IMR-90 (cell line): ENCODE measurements at regions not wholly inside any gene's neighbourhood (a gene's known extent, or its start where the extent isn't known, plus 50 kb on each side); places are given as distances from the start of the nearest gene placed in this dataset.

Source experiments
- ATAC-seq: fragments of 200-7000 bp; cut with Tn5 transposase; 2 replicates; pipeline ENCODE4 v1.9.1; 2020; ENCODE audit warnings: low read depth, mild to moderate bottlenecking, moderate library complexity
- BruUV-seq: library from RNA; stranded (reverse); fragments of 400-500 nt; replicated peaks from 2 replicates; lab custom pipeline; 2021; lab: Mats Ljungman, UMichigan
- CTCF ChIA-PET: fragments of 300-600 bp; formaldehyde crosslinking; extraction: SDS; loops from one replicate; lab custom pipeline; 2021; ENCODE audit warnings: antibody characterized with exemption; lab: Yijun Ruan, JAX
- POLR2A ChIA-PET: fragments of 300-600 bp; sonication (Branson Sonifier 250); formaldehyde crosslinking; loops from one replicate; lab custom pipeline; 2022; ENCODE audit warnings: antibody characterized with exemption; ENCODE audit not compliant: unreplicated experiment; lab: Charles Lee
- DNase-seq: peaks from one replicate; pipeline ENCODE4 v3.0.0; 2013
- H2AFZ ChIP-seq: replicated peaks from 2 replicates; pipeline ENCODE3; 2013; ENCODE audit warnings: low read length, mild to moderate bottlenecking; ENCODE audit not compliant: poor library complexity
- H2AK5ac ChIP-seq: 2 replicates; pipeline ENCODE4 v1.6.1; 2013; ENCODE audit warnings: low read depth, low read length, inconsistent platforms
- H2AK9ac ChIP-seq: replicated peaks from 2 replicates; pipeline ENCODE3; 2013; ENCODE audit warnings: mild to moderate bottlenecking, low read depth, low read length, moderate library complexity; ENCODE audit not compliant: poor library complexity
- H2BK120ac ChIP-seq: 2 replicates; pipeline ENCODE4 v1.6.1; 2013; ENCODE audit warnings: low read depth, low read length, inconsistent platforms
- H2BK15ac ChIP-seq: 3 replicates; pipeline ENCODE4 v1.6.1; 2013; ENCODE audit warnings: low read depth, low read length, inconsistent platforms
- H2BK20ac ChIP-seq: 2 replicates; pipeline ENCODE4 v1.6.1; 2013; ENCODE audit warnings: low read depth, mild to moderate bottlenecking, inconsistent platforms, low read length, moderate library complexity
- H2BK5ac ChIP-seq: 2 replicates; pipeline ENCODE4 v1.6.1; 2013; ENCODE audit warnings: mild to moderate bottlenecking, low read depth, low read length, inconsistent platforms; ENCODE audit not compliant: poor library complexity, severe bottlenecking
- H3K14ac ChIP-seq: replicated peaks from 2 replicates; pipeline ENCODE4 v1.6.1; 2013; ENCODE audit warnings: low read depth, low read length, inconsistent platforms
- H3K18ac ChIP-seq: 2 replicates; pipeline ENCODE4 v1.6.1; 2013; ENCODE audit warnings: low read depth, low read length, control low read depth
- H3K23ac ChIP-seq: 2 replicates; pipeline ENCODE4 v1.6.1; 2013; ENCODE audit warnings: low read depth, low read length, inconsistent platforms
- H3K27ac ChIP-seq: 2 replicates; pipeline ENCODE4 v1.5.1; 2013; ENCODE audit warnings: mild to moderate bottlenecking, control low read depth, low read length; ENCODE audit not compliant: insufficient read depth
- H3K27me3 ChIP-seq: 2 replicates; pipeline ENCODE4 v1.6.1; 2013; ENCODE audit warnings: low read length; ENCODE audit not compliant: control insufficient read depth, insufficient read depth
- H3K36me3 ChIP-seq: 2 replicates; pipeline ENCODE4 v1.6.1; 2013; ENCODE audit warnings: low read length, mixed read lengths; ENCODE audit not compliant: control insufficient read depth, insufficient read depth
- H3K4ac ChIP-seq: 2 replicates; pipeline ENCODE4 v1.6.1; 2013; ENCODE audit warnings: low read depth, low read length, inconsistent platforms
- H3K4me1 ChIP-seq: 2 replicates; pipeline ENCODE4 v1.6.1; 2013; ENCODE audit warnings: low read length, mixed read lengths; ENCODE audit not compliant: control insufficient read depth, insufficient read depth
- H3K4me2 ChIP-seq: 2 replicates; pipeline ENCODE4 v1.6.1; 2013; ENCODE audit warnings: low read depth, mild to moderate bottlenecking, control low read depth, low read length, moderate library complexity
- H3K4me3 ChIP-seq: 2 replicates; pipeline ENCODE4 v1.5.1; 2013; ENCODE audit warnings: low read depth, mild to moderate bottlenecking, control low read depth, low read length, moderate library complexity; ENCODE audit not compliant: insufficient read depth
- H3K56ac ChIP-seq: 2 replicates; pipeline ENCODE4 v1.6.1; 2013; ENCODE audit warnings: low read length, inconsistent platforms; ENCODE audit not compliant: insufficient read depth; ENCODE audit errors: extremely low read depth
- H3K79me1 ChIP-seq, 2 experiments: 2 replicates each; pipeline ENCODE4 v1.6.1; 2013; ENCODE audit warnings: low read length in 2 of 2, inconsistent platforms in 1 of 2, low read depth in 1 of 2
- H3K9ac ChIP-seq: 2 replicates; pipeline ENCODE4 v1.6.1; 2013; ENCODE audit warnings: low read depth, low read length, control low read depth
- H3K9me1 ChIP-seq: 2 replicates; pipeline ENCODE4 v1.6.1; 2013; ENCODE audit warnings: low read length, inconsistent platforms; ENCODE audit not compliant: insufficient read depth
- H3K9me3 ChIP-seq: 2 replicates; pipeline ENCODE4 v1.6.1; 2013; ENCODE audit warnings: low read length; ENCODE audit not compliant: control insufficient read depth, insufficient read depth
- H4K20me1 ChIP-seq: 2 replicates; pipeline ENCODE4 v1.6.1; 2013; ENCODE audit warnings: low read length, inconsistent platforms; ENCODE audit not compliant: insufficient read depth
- H4K5ac ChIP-seq: 2 replicates; pipeline ENCODE4 v1.6.1; 2013; ENCODE audit warnings: mild to moderate bottlenecking, low read depth, low read length, control low read depth
- H4K8ac ChIP-seq, 2 experiments: 2 replicates each; pipeline ENCODE4 v1.6.1; 2013; ENCODE audit warnings: low read depth in 2 of 2, low read length in 2 of 2, control low read depth in 1 of 2, inconsistent platforms in 1 of 2
- H4K91ac ChIP-seq: 2 replicates; pipeline ENCODE4 v1.6.1; 2013; ENCODE audit warnings: low read depth, low read length, inconsistent platforms; ENCODE audit not compliant: insufficient read depth
- BHLHE40 ChIP-seq: fragments of 150-350 bp; IDR thresholded peaks from 2 replicates; pipeline ENCODE4 v1.6.1; 2016; ENCODE audit warnings: mild to moderate bottlenecking, low read depth, low read length
- CEBPB ChIP-seq: IDR thresholded peaks from 2 replicates; pipeline ENCODE4 v1.6.1; 2012; ENCODE audit warnings: low read depth, low read length, improper control_type of control experiment
- FOS ChIP-seq: fragments of 150-350 bp; IDR thresholded peaks from 2 replicates; pipeline ENCODE4 v1.6.1; 2016; ENCODE audit warnings: low read depth, low read length
- MAFK ChIP-seq: IDR thresholded peaks from 2 replicates; pipeline ENCODE4 v1.6.1; 2012; ENCODE audit warnings: low read depth, low read length, improper control_type of control experiment
- MAZ ChIP-seq: IDR thresholded peaks from 2 replicates; pipeline ENCODE4 v1.6.1; 2012; ENCODE audit warnings: low read depth, mild to moderate bottlenecking, low read length, improper control_type of control experiment, moderate library complexity, borderline replicate concordance
- NFE2L2 ChIP-seq: fragments of 150-350 bp; IDR thresholded peaks from 2 replicates; pipeline ENCODE4 v1.6.1; 2016; ENCODE audit warnings: low read depth, mild to moderate bottlenecking, low read length
- RAD21 ChIP-seq: IDR thresholded peaks from 2 replicates; pipeline ENCODE4 v1.6.1; 2012; ENCODE audit warnings: low read length, improper control_type of control experiment
- WGBS, 2 experiments: methylation state at CpG; one replicate each; pipeline versions ENCODE4 v1.1.5 to v1.1.7; 2013; ENCODE audit warnings: missing lambda C conversion rate in 2 of 2; ENCODE audit not compliant: insufficient read length in 1 of 2; ENCODE audit errors: extremely low coverage in 2 of 2; 5-methylcytosine and 5-hydroxymethylcytosine counted together
- dilution Hi-C: fragments of 300-500 bp; cut with HindIII; formaldehyde crosslinking; loops from one replicate; pipeline ENCODE4 v1.14.3; 2018; ENCODE audit warnings: low sequenced_read_pairs; ENCODE audit not compliant: unreplicated experiment
- in situ Hi-C: fragments of 300-500 bp; cut with MboI; formaldehyde crosslinking; loops from 3 replicates; pipeline ENCODE4 v1.14.3; 2019; ENCODE audit warnings: low sequenced_read_pairs, inconsistent platforms, mixed read lengths
- intact Hi-C: fragments of 100-400 bp; cut with micrococcal nuclease; formaldehyde crosslinking; loops from 2 replicates; pipeline ENCODE4 v1.10.0; 2022
- TF ChIP-seq, protein P1 (sequence below): conservative IDR thresholded peaks from 2 replicates; pipeline ENCODE4 v1.5.1; 2012; ENCODE audit warnings: mild to moderate bottlenecking, low read depth, low read length, improper control_type of control experiment
- TF ChIP-seq, protein P2 (sequence below): fragments of 150-350 bp; IDR thresholded peaks from 2 replicates; pipeline ENCODE4 v1.6.1; 2016; ENCODE audit warnings: low read depth, mild to moderate bottlenecking, low read length, moderate library complexity, borderline replicate concordance
- TF ChIP-seq, protein P3 (sequence below): fragments of 150-350 bp; IDR thresholded peaks from 2 replicates; pipeline ENCODE4 v1.6.1; 2017; ENCODE audit warnings: mild to moderate bottlenecking, antibody characterized with exemption, low read length, low read depth

DNA sequence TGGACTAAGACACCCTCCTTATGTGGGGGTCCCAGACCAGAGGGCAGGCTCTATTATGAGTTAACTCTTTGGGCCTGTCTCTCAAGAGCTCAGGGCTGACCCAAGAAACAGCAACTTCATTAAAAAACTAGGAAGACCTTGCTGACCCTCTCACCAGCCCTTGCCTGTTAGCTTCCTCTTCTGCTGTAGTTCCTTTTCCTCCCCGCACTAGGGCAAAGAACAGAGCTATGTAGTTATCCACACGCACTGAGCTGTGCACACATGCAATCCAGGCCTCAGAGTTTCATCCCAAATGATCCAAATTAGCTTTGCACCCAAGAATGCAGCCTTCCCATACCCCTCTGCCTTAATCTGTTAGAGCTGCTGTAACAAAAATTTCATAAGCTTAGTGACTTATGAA lies 539.6 kb upstream of the CADM1 start:
- CTCF ChIA-PET: no interaction called here
- WGBS, 2 experiments: 100% methylated on average over 1 of the region's 2 CpGs; no CpG with 5 or more reads in 1 of the 2 experiments
- intact Hi-C loops: no loop called here

More for the DNA sequence above, 539.6 kb upstream of the CADM1 start:
- Histone ChIP-seq H3K18ac (no peak overlapping the region), H3K79me1 (no peaks in the 10 kb centered on the region), H2BK20ac (no peak overlapping the region), H2BK15ac (no peak overlapping the region), H3K4ac (no peak overlapping the region), H3K56ac (no peak overlapping the region), H3K27ac (no peak overlapping the region), H4K5ac (no peak overlapping the region), H4K91ac (no peak overlapping the region), H2BK120ac (no peak overlapping the region), H2BK5ac (no peak overlapping the region), H3K9ac (no peak overlapping the region), H2AFZ (no peak overlapping the region), H3K9me1 (no peaks in the 10 kb centered on the region), H4K8ac (no peak overlapping the region), H3K4me3 (no peak overlapping the region), H3K9me3 (no peaks in the 10 kb centered on the region), H2AK5ac (no peak overlapping the region), H4K20me1 (no peaks in the 10 kb centered on the region), H3K4me1 (no peaks in the 10 kb centered on the region), H2AK9ac (no peak overlapping the region), H3K23ac (no peak overlapping the region), H3K27me3 (no peaks in the 10 kb centered on the region; the same call in 1 of the 2 replicates), H3K14ac (no peak overlapping the region), H3K36me3 (no peaks in the 10 kb centered on the region), H3K4me2 (no peak overlapping the region)
- ATAC-seq (no peak), DNase-seq (no peak)
- dilution Hi-C loops: no loop called here
- in situ Hi-C loops: no loop called here
- POLR2A ChIA-PET: no interaction called here
- TF ChIP-seq BHLHE40 (no peak), MAZ (no peak), MAFK (no peak), RAD21 (no peak), FOS (no peak), CEBPB (no peak), NFE2L2 (no peak)
- TF ChIP-seq, protein P1, sequence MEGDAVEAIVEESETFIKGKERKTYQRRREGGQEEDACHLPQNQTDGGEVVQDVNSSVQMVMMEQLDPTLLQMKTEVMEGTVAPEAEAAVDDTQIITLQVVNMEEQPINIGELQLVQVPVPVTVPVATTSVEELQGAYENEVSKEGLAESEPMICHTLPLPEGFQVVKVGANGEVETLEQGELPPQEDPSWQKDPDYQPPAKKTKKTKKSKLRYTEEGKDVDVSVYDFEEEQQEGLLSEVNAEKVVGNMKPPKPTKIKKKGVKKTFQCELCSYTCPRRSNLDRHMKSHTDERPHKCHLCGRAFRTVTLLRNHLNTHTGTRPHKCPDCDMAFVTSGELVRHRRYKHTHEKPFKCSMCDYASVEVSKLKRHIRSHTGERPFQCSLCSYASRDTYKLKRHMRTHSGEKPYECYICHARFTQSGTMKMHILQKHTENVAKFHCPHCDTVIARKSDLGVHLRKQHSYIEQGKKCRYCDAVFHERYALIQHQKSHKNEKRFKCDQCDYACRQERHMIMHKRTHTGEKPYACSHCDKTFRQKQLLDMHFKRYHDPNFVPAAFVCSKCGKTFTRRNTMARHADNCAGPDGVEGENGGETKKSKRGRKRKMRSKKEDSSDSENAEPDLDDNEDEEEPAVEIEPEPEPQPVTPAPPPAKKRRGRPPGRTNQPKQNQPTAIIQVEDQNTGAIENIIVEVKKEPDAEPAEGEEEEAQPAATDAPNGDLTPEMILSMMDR: no peak
- TF ChIP-seq, protein P2, sequence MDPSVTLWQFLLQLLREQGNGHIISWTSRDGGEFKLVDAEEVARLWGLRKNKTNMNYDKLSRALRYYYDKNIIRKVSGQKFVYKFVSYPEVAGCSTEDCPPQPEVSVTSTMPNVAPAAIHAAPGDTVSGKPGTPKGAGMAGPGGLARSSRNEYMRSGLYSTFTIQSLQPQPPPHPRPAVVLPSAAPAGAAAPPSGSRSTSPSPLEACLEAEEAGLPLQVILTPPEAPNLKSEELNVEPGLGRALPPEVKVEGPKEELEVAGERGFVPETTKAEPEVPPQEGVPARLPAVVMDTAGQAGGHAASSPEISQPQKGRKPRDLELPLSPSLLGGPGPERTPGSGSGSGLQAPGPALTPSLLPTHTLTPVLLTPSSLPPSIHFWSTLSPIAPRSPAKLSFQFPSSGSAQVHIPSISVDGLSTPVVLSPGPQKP: no peak
- TF ChIP-seq, protein P3, sequence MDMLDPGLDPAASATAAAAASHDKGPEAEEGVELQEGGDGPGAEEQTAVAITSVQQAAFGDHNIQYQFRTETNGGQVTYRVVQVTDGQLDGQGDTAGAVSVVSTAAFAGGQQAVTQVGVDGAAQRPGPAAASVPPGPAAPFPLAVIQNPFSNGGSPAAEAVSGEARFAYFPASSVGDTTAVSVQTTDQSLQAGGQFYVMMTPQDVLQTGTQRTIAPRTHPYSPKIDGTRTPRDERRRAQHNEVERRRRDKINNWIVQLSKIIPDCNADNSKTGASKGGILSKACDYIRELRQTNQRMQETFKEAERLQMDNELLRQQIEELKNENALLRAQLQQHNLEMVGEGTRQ: no peak
- BruUV-seq: no TSS peak
